Spinal cord (tissue), 9 donors: ENCODE measurements at regions not wholly inside any gene's neighbourhood (a gene's known extent, or its start where the extent isn't known, plus 50 kb on each side); places are given as distances from the start of the nearest gene placed in this dataset.
A peak's percentile ranks its signal among the peaks of the same experiment; 100 is the strongest.

Source experiments
- DNase-seq, 6 donors: peaks; one replicate each; pipeline versions ENCODE4 v3.0.0 to v3.0.0-alpha.2; 2013 to 2015; ENCODE audit warnings: low spot score in 6 of 6, low read depth in 4 of 6
- H3K27ac ChIP-seq: one replicate; pipeline ENCODE4 v1.5.1; 2013; ENCODE audit warnings: low read depth, low read length, control low read depth
- H3K27me3 ChIP-seq: one replicate; pipeline ENCODE4 v1.6.1; 2013; ENCODE audit warnings: low read length; ENCODE audit not compliant: control insufficient read depth, insufficient read depth
- H3K36me3 ChIP-seq: one replicate; pipeline ENCODE4 v1.6.1; 2013; ENCODE audit warnings: low read length; ENCODE audit not compliant: control insufficient read depth, insufficient read depth
- H3K4me1 ChIP-seq: one replicate; pipeline ENCODE4 v1.6.1; 2013; ENCODE audit warnings: low read length; ENCODE audit not compliant: control insufficient read depth, insufficient read depth
- H3K4me3 ChIP-seq: one replicate; pipeline ENCODE4 v1.5.1; 2013; ENCODE audit warnings: low read depth, low read length, control low read depth
- H3K9me3 ChIP-seq: one replicate; pipeline ENCODE4 v1.6.1; 2013; ENCODE audit warnings: low read length; ENCODE audit not compliant: control insufficient read depth, insufficient read depth
- WGBS: methylation state at CpG from one replicate; pipeline ENCODE4 v1.1.5; 2013; ENCODE audit warnings: missing lambda C conversion rate; ENCODE audit not compliant: insufficient coverage; 5-methylcytosine and 5-hydroxymethylcytosine counted together
- donor health status: healthy.

- no peak overlapping the region for H3K27ac ChIP-seq
- H3K4me3 ChIP-seq: no peak overlapping the region
- no peaks in the 10 kb centered on the region for H3K27me3 ChIP-seq
- WGBS: 100% methylated on average over 1 of the region's 2 CpGs
- no peaks in the 10 kb centered on the region for H3K36me3 ChIP-seq
- no peaks in the 10 kb centered on the region for H3K9me3 ChIP-seq
- no peaks in the 10 kb centered on the region for H3K4me1 ChIP-seq
- DNase-seq: no peak
These were observed 1250.0 kb upstream of the PRKX start for GRCh38 chrX:4963432-4963831.

GRCh38 chrX:4944767-4945166, 1231.3 kb upstream of the PRKX start:
- DNase-seq: no peak
- no peak overlapping the region for H3K27ac ChIP-seq

DNA sequence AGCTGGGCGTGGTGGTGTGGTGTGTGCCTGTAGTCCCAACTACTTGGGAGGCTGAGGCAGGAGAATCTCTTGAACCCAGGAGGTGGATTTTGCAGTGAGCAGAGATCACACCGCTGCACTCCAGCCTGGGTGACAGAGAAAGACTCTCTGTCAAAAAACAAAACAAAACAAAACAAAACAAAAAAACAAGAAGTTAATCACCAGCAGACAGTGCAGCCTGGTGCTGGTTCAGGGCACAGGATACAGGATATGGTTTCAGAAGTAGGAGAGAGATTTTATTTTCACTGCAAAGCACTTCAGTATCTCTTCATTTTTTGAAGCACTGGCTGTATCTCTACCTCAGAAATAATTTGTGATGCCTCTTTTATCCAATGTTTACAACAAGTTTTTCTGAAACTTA, 1222.9 kb upstream of the PRKX start:
- H3K9me3 ChIP-seq: no peaks in the 10 kb centered on the region
- no peak for DNase-seq
- H3K27ac ChIP-seq: no peak overlapping the region
- no CpG with 5 or more reads among the region's 2 CpGs for WGBS
- no peaks in the 10 kb centered on the region for H3K36me3 ChIP-seq
- no peak overlapping the region for H3K4me3 ChIP-seq
- H3K4me1 ChIP-seq: no peaks in the 10 kb centered on the region
- H3K27me3 ChIP-seq: no peaks in the 10 kb centered on the region

More at GRCh38 chrX:4944767-4945166, 1231.3 kb upstream of the PRKX start:
- Histone ChIP-seq H3K36me3 (no peaks in the 10 kb centered on the region), H3K9me3 (no peaks in the 10 kb centered on the region), H3K4me1 (no peaks in the 10 kb centered on the region), H3K27me3 (no peaks in the 10 kb centered on the region), H3K4me3 (no peak overlapping the region)
- no CpG with 5 or more reads among the region's 2 CpGs for WGBS

DNA sequence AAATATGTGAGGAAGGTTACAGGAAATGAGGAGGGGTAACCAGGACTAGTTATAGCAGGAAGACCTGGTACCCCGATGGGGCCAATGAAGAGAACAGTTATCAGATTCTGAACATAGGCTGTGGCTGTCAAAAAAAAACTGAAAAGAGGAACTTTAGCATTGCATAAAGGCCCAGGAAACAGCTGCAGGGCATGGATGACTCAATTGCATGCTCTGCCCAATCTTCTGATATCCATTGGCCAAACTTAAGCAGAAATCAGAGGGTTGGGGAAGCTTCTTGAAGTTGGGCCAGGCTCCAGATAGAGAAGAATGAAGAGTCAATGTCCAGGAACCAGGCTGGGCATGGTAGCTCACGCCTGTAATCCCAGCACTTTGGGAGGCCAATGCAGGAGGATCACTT, 1222.4 kb upstream of the PRKX start:
- 92% methylated on average over 1 of the region's 2 CpGs for WGBS
- H3K36me3 ChIP-seq: no peaks in the 10 kb centered on the region
- peak in 1 of 6 donors; percentile 3 for DNase-seq
- H3K9me3 ChIP-seq: no peaks in the 10 kb centered on the region
- no peak overlapping the region for H3K27ac ChIP-seq
- no peaks in the 10 kb centered on the region for H3K27me3 ChIP-seq
- H3K4me3 ChIP-seq: no peak overlapping the region
- no peaks in the 10 kb centered on the region for H3K4me1 ChIP-seq

DNA sequence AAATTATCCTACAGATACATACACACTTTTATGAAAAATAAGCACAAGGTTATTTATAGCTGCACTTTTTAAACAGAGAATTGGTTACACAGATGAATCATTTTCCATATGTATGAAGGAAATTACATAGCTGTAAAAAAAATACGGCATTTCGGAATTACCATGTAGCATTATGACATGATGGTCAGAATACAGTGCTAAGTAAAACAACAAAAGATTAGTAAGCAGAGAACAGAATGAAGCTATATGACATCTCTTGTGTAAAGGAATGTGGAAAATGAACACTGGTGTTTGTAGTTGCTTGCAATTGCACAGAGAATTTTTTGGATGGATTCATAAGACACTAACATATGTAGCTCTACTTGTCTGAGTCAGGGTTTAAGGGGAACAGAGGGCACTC, 1222.0 kb upstream of the PRKX start:
- DNase-seq: no peak
- WGBS: 82% methylated on average over 2 of the region's 2 CpGs
- Histone ChIP-seq H3K4me3 (no peak overlapping the region), H3K36me3 (no peaks in the 10 kb centered on the region), H3K9me3 (no peaks in the 10 kb centered on the region), H3K27me3 (no peaks in the 10 kb centered on the region), H3K27ac (no peak overlapping the region), H3K4me1 (no peaks in the 10 kb centered on the region)

DNA sequence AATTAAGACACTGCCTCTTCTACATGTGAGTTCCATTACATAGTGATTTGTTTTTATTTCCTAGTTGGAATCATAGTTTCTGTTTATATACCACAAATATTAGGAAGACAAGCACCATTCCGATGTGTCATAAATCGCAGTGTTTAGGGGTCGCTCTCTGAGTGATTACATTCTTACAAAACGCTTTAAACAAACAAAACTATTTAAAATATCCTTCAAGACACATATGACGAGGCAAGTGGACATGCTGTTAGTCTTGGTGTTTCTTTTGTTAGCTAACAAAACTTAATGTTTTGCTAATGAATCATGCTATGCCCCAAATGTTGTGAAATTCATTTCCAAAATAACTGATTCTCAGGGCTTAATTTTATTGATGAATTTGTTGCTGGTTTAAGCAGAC, 1219.3 kb upstream of the PRKX start:
- no peak overlapping the region for H3K4me3 ChIP-seq
- no peaks in the 10 kb centered on the region for H3K4me1 ChIP-seq
- H3K9me3 ChIP-seq: no peaks in the 10 kb centered on the region
- no peak for DNase-seq
- H3K27me3 ChIP-seq: no peaks in the 10 kb centered on the region
- H3K27ac ChIP-seq: no peak overlapping the region
- WGBS: no CpG with 5 or more reads among the region's 5 CpGs
- H3K36me3 ChIP-seq: no peaks in the 10 kb centered on the region

DNA sequence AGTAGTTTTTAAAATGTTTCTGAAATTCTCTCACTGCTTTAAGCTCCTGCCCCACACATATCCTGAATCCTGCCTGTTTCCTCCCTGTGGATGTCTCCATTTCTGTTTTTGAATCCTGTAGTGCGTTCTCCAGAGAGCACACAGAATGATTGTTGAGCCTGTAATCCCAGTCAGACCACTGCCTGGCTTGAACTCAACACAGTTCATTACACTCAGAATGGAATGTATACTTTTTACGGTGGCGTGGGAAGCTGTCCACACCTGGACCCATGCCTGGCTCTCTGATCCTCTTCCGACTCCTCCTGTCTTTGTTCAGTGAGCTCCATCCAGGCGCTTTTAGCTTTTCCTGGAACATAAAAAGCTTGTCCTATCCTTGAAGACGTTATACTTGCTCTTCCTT, 1217.0 kb upstream of the PRKX start:
- Histone ChIP-seq H3K4me1 (no peaks in the 10 kb centered on the region), H3K27me3 (no peaks in the 10 kb centered on the region), H3K36me3 (no peaks in the 10 kb centered on the region), H3K4me3 (no peak overlapping the region), H3K27ac (no peak overlapping the region), H3K9me3 (no peaks in the 10 kb centered on the region)
- WGBS: 78% methylated on average over 6 of the region's 6 CpGs
- no peak for DNase-seq

GRCh38 chrX:4925911-4926310, 1212.5 kb upstream of the PRKX start:
- Histone ChIP-seq H3K27ac (no peak overlapping the region), H3K9me3 (no peaks in the 10 kb centered on the region), H3K36me3 (no peaks in the 10 kb centered on the region), H3K27me3 (no peaks in the 10 kb centered on the region), H3K4me1 (no peaks in the 10 kb centered on the region), H3K4me3 (no peak overlapping the region)
- DNase-seq: no peak
- 80% methylated on average over 1 of the region's 5 CpGs for WGBS

DNA sequence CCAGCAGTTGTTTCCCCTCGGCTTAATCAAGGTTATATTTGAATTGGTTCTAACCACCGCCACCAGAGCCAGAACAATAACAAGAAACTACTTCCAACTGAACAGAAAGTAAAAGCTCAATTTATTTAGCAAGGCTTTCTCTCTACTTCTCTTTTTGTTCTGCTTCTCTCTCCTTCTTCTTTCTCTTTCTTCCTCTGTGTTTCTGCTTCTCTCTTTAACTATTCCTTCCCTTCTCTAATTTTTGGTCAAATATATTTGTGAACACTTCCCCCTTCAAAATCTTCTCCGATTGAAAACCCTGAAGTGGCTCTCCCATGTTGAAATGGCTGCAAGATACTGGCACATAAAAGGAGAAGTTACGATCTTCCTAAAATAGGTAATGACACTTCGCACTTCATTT, 1195.9 kb upstream of the PRKX start:
- WGBS: no CpG with 5 or more reads among the region's 5 CpGs
- Histone ChIP-seq H3K27ac (no peak overlapping the region), H3K36me3 (no peaks in the 10 kb centered on the region), H3K9me3 (no peaks in the 10 kb centered on the region), H3K4me1 (no peaks in the 10 kb centered on the region), H3K27me3 (no peaks in the 10 kb centered on the region), H3K4me3 (no peak overlapping the region)
- DNase-seq: no peak

GRCh38 chrX:4905576-4905975, 1192.1 kb upstream of the PRKX start:
- no peaks in the 10 kb centered on the region for H3K9me3 ChIP-seq
- H3K4me1 ChIP-seq: no peaks in the 10 kb centered on the region
- no peaks in the 10 kb centered on the region for H3K36me3 ChIP-seq
- DNase-seq: no peak
- H3K27ac ChIP-seq: no peak overlapping the region
- WGBS: 96% methylated on average over 5 of the region's 6 CpGs
- H3K27me3 ChIP-seq: no peaks in the 10 kb centered on the region
- H3K4me3 ChIP-seq: no peak overlapping the region
